Fibroblast of lung (primary cell): ENCODE measurements at regions not wholly inside any gene's neighbourhood (a gene's known extent, or its start where the extent isn't known, plus 50 kb on each side); places are given as distances from the start of the nearest gene placed in this dataset.

ENCODE experiments used
- CTCF ChIP-seq, 2 donors: IDR thresholded peaks in 1 of 2; conservative IDR thresholded peaks in 1 of 2; 1 replicate in 1 of 2; 2 replicates in 1 of 2; pipeline ENCODE4 v1.5.1; 2011 to 2012; ENCODE audit warnings: low read length in 2 of 2, control low read depth in 1 of 2, inconsistent platforms in 1 of 2, low read depth in 1 of 2, mild to moderate bottlenecking in 1 of 2
- EZH2 ChIP-seq: IDR thresholded peaks from 2 replicates; pipeline ENCODE4 v1.5.1; 2012; ENCODE audit warnings: low read length, control low read depth, mild to moderate bottlenecking; ENCODE audit errors: missing control alignments

- TF ChIP-seq CTCF (conservative IDR thresholded peaks at IDR 0.05 in 1 of 2, IDR thresholded peaks at IDR 0.05 in 1 of 2; ENCODE audit: low read depth in 1 of 2, low read length in 2 of 2) (no peak), EZH2 (no peak)
Measured at GRCh38 chr6:117143647-117144046, 121.7 kb upstream of the VGLL2 start.
